B cell (primary cell): ENCODE measurements at regions not wholly inside any gene's neighbourhood (a gene's known extent, or its start where the extent isn't known, plus 50 kb on each side); places are given as distances from the start of the nearest gene placed in this dataset.

Source experiments
- EZH2 ChIP-seq: IDR thresholded peaks from 2 replicates; pipeline ENCODE4 v1.6.1; 2012; ENCODE audit warnings: borderline replicate concordance, low read depth, mild to moderate bottlenecking, moderate library complexity, low read length; ENCODE audit not compliant: insufficient read depth, poor library complexity, severe bottlenecking
- TF ChIP-seq, protein P1 (sequence below): fragments of 200-600 bp; IDR thresholded peaks from one replicate; pipeline ENCODE4 v1.8.0; 2022; ENCODE audit warnings: antibody characterized with exemption, mild to moderate bottlenecking

DNA sequence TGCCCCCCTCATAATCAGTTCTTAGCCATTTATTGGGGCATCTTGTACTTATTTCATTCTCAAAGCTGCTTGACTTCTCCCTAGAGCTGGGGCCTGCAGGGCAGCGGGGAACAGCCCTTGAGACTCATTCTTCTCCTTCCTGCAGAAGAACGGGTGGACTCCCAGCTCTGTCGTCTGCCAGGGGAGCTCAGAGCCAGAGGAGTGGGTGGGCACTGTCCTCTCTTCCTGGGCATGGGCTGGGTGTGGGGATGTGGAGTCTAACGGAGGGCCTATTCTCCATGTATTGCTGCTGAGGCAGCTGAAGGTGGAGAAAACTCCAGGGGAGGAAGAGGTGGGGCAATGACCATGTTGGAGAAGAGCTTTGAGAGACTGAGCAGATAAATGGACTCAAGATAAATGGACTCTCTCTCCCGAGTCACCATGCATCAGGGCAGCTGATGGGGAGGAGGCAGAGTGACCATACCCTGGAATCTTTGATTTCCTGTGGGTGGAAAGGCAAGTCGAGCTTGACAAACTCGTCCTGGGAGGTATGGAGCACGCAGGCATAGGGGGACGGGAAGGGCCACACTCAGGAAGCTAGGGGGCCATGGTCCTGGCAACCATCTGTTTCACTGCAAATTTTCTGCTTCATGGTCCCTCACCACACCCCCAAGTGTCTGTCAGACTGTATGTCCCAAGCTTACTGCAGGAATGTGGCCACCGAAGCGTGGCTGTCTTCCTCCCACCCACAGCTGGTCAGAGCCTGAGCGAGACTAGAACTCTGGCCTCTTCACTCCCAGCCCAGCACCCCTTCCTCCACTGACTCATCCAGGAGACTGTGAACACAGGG lies 56.9 kb upstream of the ATP2B4 start:
- TF ChIP-seq, protein P1, sequence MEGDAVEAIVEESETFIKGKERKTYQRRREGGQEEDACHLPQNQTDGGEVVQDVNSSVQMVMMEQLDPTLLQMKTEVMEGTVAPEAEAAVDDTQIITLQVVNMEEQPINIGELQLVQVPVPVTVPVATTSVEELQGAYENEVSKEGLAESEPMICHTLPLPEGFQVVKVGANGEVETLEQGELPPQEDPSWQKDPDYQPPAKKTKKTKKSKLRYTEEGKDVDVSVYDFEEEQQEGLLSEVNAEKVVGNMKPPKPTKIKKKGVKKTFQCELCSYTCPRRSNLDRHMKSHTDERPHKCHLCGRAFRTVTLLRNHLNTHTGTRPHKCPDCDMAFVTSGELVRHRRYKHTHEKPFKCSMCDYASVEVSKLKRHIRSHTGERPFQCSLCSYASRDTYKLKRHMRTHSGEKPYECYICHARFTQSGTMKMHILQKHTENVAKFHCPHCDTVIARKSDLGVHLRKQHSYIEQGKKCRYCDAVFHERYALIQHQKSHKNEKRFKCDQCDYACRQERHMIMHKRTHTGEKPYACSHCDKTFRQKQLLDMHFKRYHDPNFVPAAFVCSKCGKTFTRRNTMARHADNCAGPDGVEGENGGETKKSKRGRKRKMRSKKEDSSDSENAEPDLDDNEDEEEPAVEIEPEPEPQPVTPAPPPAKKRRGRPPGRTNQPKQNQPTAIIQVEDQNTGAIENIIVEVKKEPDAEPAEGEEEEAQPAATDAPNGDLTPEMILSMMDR = no peak
- TF ChIP-seq EZH2 = no peak
